Fibroblast of skin of right quadriceps (primary cell): ENCODE measurements at regions not wholly inside any gene's neighbourhood (a gene's known extent, or its start where the extent isn't known, plus 50 kb on each side); places are given as distances from the start of the nearest gene placed in this dataset.
A peak's percentile ranks its signal among the peaks of the same experiment; 100 is the strongest.

Experiments
- DNase-seq: peaks from one replicate; pipeline ENCODE4 v3.0.0-alpha.2; 2013

GRCh38 chr7:46975493-46975892 is 606.4 kb downstream of the TNS3 start:
- DNase-seq = no peak

GRCh38 chr7:46972205-46972604 is 609.7 kb downstream of the TNS3 start:
- peak; percentile 90 for DNase-seq

- no peak for DNase-seq
These were observed 611.4 kb downstream of the TNS3 start for GRCh38 chr7:46970476-46970875.

DNA sequence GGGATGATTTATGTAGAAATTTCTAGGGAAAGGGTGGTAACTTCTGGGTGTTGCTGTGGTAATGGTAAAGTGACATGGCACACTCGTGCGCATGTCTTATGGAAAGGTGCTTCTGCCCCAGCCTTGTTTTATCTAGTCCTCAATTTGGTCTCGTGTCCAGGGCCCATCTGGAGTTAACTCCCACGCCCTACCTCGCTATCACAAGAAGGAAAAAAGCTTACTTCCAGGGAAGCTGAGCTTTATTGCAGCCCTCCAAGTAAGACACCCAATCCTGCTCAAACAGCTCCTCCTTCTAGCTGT is 611.8 kb downstream of the TNS3 start:
- DNase-seq = no peak

- DNase-seq = peak; percentile 95
These were observed 612.4 kb downstream of the TNS3 start for GRCh38 chr7:46969303-46970130.

DNA sequence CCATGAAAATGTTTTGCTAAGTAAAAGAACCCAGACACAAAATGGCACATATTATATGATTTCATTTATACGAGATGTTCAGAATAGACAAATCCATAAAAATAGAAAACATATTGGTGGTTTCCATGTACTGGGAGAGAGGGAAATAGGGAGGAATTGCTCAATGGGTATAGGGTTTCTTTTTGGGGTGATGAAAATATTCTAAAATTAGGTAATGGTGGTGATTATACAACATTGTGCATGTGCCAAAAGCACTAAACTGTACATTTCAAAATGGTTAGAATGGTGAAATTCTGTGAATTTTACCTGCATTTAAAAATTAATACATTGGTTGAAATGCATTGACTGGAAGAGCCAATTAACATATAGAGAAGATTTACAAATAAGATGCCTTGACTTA is 613.9 kb downstream of the TNS3 start:
- DNase-seq = no peak

GRCh38 chr7:46963719-46964118 is 618.2 kb downstream of the TNS3 start:
- no peak for DNase-seq

- DNase-seq = no peak
These were observed 620.9 kb downstream of the TNS3 start for GRCh38 chr7:46960970-46961369.

DNA sequence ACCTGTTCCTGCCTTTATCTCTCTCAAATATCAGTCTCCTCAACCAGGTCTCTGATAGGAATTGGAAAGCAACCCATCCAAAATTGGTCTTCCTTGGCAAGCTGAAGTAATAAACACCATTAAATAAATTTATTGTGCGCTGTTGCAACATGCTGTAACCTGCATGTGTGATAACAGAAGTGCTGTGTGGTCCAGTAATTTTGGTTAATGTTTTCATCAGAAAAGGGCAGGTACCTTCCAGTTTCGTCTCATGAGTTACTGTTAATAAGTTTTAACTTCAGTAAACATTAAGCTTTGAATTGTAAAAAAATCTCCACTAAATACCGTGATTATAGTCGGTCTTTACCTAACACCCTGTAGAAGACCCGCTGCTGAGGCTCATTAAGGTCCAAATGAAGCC is 624.7 kb downstream of the TNS3 start:
- no peak for DNase-seq

DNA sequence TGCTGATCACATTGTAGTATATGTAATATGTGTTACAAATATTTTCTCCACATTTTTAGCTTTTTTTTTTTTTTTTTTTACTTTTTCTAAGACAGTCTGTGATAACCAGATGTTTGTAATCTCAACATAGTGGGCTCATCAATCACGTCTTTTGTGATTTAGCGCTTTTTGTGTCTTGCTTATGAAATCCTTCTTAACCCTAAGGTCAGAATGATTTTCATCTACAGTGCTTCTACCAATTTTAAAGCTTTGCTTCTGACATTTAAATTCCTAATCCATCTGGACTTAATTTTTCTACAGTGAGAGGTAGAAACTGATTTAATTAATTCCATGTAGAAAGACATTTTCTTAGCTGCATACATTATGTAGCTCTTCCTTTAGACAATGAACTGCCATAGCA is 626.4 kb downstream of the TNS3 start:
- peak; percentile 84 for DNase-seq

DNA sequence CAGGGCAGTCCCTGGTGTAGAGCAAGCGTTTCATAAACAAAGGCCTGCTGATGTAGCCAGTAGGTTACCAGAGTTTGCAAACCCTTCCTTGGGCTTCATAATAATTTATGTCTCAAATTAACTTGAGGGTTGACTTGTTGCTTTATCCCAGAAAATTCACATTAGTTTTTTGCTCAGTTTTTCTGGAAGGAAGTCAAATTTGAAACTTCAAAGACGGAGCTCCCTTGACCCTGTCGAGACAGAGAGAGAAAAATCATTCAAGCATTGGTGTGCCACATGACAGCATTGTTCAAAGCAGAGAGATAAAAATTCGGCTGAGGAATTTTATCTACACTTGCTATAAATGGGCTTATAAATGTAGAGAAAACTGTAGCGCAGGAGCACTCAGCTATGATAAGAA is 627.7 kb downstream of the TNS3 start:
- DNase-seq = no peak

DNA sequence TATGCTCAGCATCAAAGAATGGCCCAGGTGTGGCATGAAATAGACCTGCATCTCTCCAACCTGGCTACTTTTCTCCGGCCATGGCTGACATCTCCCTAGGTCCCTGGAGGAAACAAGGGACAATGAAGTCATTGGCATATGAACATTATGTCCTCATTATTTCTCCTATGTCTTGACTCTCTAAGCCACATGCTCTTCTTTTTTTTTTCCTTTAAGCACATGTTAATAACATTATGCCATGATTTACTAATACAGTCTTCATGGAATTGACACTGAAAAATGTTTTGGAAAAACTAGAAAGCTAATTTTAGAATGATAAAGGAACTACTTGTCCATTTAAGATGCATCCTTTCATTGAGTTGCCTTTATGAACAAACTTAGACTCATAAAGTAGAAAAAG is 628.9 kb downstream of the TNS3 start:
- no peak for DNase-seq

DNA sequence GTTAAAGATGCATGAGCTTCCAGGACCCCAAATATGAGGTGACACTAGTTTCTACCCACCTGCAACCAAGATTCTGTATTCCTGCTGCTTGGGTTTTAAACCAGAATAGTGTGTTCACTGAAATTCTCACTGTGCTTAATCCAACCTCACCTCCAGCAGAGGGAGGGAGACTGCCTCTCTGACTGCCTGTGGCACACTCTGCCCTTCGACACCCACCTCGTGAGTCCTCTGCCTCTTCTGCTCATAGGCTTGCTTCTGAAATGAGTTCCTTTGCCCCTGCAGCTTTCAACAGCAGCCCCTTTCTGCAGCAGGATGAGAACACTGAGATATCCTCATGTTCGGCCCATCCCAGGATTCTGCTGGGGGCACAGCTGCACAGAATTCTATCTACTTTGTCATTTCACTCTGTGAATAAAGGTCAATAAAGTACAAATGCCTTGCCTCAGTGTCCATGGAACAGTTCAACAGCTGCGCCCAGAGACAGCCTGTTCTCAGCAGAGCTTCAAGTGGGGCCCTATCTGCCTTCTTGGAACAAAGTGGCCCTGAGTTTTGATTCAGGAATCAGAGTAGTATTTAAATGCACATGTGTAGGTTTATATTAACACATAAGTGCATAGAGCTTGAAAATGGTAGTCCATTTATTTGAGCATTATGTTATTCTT is 632.5 kb downstream of the TNS3 start:
- no peak for DNase-seq

- no peak for DNase-seq
These were observed 633.2 kb downstream of the TNS3 start for GRCh38 chr7:46948716-46949115.

DNA sequence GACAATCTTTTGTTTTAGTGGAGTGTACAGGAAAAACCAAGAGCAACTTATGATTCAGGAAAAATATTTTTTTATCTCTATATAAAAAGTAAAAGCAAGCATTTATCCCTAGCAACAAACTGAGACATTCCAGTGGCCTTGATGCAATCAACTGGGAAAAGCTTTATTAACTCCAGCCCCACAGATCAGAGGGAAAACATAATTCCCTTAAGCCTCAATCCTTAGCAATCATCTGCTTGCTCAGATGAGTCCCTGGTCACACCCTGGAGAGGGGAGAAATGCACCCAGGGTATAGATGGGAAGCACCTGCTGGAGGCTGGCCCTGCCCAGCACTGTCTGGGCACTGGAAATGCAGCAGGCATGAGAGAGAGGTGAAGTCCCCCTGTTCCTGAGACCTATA is 636.6 kb downstream of the TNS3 start:
- DNase-seq = peak; percentile 69

DNA sequence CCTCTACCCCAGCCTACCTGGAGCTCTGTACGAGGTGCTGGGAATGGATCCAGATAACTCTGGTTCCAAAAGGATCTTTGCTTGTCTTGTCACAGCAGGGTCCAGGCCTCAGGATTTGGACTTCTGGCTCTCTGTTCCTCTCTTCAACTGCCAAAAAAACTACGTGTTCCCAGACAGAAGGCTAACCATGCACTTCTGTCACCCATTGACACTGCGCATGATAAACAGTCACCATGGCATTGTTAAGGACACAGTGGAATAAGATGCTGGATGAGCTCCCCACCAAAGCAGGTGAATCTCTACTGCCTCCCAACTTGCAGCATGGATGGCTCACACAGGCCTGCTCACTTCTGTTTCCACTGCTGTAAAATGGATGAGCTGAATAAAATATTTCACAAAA is 637.9 kb downstream of the TNS3 start:
- DNase-seq = no peak

- DNase-seq = no peak
These were observed 639.3 kb downstream of the TNS3 start for GRCh38 chr7:46942574-46942973.

DNA sequence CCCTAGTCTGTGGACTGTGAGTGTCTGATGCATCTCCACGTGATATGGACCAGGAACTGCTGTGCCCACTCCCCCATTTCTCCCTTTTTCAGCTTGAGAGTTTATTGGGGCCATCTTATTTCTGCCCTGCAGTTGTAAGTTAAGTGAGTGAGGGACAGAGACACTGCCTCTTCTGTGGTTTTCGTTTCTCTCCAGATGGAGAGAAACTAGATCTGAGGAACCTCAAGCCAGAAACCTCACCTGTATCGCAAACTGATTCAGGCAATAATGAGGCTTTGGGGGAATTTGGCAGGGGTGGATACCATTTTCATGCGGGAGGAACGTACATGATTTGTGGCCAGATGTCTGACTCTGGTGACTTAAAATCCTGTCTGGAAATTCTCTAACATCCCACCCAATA is 641.7 kb downstream of the TNS3 start:
- no peak for DNase-seq

DNA sequence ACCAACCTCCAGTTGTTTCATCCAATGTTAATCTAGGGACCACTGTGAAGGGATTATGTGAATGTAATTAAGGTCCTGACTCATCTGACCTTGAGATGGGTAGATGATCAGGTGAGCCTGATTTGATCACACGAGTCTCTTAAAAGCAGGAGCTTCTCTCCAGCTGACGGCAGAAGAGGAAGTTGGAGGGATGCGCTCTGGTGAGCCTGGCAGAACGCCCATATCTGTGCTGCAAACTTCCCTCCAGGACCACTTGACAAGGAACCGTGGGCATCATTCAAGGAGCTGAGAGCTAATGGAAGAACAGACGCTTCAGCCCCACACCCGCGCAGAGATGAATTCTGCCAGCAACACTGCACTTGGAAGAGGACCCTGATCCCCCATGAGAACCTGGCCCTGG is 642.4 kb downstream of the TNS3 start:
- DNase-seq = no peak

- no peak for DNase-seq
These were observed 642.8 kb downstream of the TNS3 start for GRCh38 chr7:46939089-46939488.

GRCh38 chr7:46937826-46938225 is 644.1 kb downstream of the TNS3 start:
- no peak for DNase-seq

- DNase-seq = peak; percentile 32
These were observed 647.6 kb downstream of the TNS3 start for GRCh38 chr7:46934198-46934825.

DNA sequence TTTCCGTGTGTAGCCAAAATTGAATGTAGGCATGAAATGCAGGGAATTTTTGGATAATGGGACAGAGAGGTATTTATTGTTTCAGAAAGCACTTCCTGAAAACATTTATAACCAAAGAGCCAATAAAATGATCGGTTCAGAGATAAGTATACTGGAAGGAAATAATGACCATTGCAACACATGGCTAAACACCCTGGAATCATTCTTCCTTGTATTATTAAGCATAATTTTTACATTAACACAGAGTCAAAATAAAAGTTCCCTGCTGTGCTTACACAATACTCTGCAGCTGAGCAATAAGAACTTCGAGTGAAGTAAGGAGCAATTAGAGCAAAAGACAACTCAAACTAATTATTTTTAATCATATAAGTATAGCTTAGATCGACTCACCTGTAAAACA is 648.3 kb downstream of the TNS3 start:
- peak; percentile 72 for DNase-seq

- peak; percentile 99 for DNase-seq
These were observed 649.1 kb downstream of the TNS3 start for GRCh38 chr7:46932676-46933424.
